Dermis blood vessel endothelial cell (primary cell): ENCODE measurements at regions not wholly inside any gene's neighbourhood (a gene's known extent, or its start where the extent isn't known, plus 50 kb on each side); places are given as distances from the start of the nearest gene placed in this dataset.
"Not testable (repeated sequence)": the region's sequence is repeated elsewhere in the genome, so short reads cannot be mapped to it uniquely, and the experiment has no call there.

Source experiments
- DNase-seq: peaks from one replicate; pipeline ENCODE4 v3.0.0; 2010

GRCh38 chr22:35138521-35138920 is 72.6 kb downstream of the ISX start:
- DNase-seq: no peak

GRCh38 chr22:35140879-35141745 is 75.2 kb downstream of the ISX start:
- DNase-seq: no peak

- DNase-seq: no peak
These were observed 82.4 kb downstream of the ISX start for GRCh38 chr22:35148381-35148780.

- DNase-seq: no peak
These were observed 83.0 kb downstream of the ISX start for GRCh38 chr22:35148866-35149548.

- DNase-seq: peak; percentile 74
These were observed 84.5 kb downstream of the ISX start for GRCh38 chr22:35150183-35151107.

- no peak for DNase-seq
These were observed 86.4 kb downstream of the ISX start for GRCh38 chr22:35152316-35152715.

- DNase-seq: peak; percentile 72
These were observed 89.0 kb downstream of the ISX start for GRCh38 chr22:35154937-35155387.

DNA sequence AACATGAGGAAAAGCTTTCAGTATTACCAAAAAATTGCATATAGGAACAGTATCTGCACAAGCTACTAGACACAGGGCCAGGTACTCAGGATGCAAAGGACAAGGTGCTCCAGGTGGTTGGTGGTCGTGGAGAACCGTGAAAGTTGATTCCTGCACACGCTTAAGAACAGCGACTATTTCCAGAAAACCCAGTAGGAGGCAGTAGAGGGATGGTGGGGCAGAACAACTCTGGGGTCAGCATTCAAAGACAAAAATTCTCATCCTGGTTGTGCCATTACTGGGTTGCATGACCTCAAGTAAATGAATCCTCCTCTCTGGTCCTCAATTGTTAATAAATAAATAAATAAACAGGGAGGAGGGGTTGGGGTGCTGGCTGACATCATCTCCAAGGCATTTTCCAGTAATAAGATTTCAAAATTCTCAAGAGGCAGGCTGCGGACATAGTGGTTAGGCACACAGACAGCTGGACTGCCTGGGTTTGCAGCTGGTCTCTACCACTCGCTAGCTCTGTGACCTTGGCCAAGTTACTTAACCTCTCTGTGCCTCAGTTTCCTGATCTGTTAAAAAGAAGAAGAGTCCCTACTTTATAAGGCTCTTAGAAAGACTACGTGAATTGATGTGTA is 89.6 kb downstream of the ISX start:
- DNase-seq: no peak

DNA sequence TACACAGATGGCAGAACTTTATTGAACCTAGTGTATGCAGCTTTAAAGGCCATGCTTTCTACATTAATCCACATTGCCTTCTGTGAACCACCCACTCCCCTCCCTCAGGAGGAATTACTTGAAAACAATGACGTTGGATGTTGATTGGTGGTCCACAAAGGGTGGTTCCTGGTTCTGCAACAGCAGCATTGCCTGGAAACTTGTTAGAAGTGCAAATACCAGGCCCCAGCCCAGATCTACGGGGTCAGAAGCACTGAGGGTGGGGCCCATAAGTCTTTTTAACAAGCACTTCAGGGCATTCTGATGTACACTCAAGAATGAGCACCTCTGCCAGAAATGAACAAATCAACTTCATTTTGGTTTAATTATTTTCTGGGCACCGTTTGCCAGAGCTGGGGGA is 91.0 kb downstream of the ISX start:
- no peak for DNase-seq

DNA sequence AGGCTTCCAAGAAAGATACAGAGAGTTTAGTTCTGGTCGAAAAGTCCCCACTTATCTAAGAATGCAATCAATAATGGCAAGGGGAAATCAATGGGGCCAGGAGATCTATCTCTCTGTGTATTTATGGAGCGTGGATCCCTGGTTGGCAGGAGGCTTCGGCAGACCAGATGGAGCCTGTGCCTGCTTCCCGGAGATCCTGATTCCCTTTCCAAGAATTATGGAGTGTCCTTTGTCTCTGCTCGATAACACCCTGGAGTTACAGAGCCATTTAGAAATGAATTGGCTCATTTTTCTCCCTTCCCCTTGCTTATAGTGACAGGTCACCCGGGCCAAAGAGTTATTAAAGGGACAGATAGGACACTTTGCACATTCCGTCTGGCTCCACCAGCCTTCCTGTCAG is 92.4 kb downstream of the ISX start:
- no peak for DNase-seq

GRCh38 chr22:35159343-35159742 is 93.4 kb downstream of the ISX start:
- no peak for DNase-seq

GRCh38 chr22:35160268-35160667 is 94.3 kb downstream of the ISX start:
- DNase-seq: no peak

- not testable (repeated sequence) for DNase-seq
These were observed 91.4 kb upstream of the HMGXB4 start for GRCh38 chr22:35165896-35166295.

- DNase-seq: no peak
These were observed 86.3 kb upstream of the HMGXB4 start for GRCh38 chr22:35170716-35171697.

GRCh38 chr22:35172442-35172841 is 84.9 kb upstream of the HMGXB4 start:
- no peak for DNase-seq

DNA sequence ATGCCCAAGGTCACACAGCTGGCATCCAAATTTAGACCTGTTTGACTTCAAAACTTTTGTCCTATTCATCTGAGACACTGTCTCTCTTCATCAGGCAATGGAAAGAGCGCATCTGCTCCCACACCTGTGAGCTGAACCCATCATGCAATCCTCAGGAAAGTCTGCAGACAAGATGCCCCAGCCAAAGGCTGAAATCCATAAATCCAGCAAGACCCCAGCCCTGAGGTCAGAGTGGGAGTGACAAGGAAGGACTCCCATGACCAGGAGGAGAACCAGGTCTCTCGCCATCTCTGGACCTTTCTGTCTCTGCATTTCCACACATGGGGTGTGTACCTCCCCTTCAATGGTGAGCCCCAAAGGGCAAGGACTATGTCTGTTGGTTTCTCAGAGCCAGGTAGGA is 83.6 kb upstream of the HMGXB4 start:
- DNase-seq: no peak

DNA sequence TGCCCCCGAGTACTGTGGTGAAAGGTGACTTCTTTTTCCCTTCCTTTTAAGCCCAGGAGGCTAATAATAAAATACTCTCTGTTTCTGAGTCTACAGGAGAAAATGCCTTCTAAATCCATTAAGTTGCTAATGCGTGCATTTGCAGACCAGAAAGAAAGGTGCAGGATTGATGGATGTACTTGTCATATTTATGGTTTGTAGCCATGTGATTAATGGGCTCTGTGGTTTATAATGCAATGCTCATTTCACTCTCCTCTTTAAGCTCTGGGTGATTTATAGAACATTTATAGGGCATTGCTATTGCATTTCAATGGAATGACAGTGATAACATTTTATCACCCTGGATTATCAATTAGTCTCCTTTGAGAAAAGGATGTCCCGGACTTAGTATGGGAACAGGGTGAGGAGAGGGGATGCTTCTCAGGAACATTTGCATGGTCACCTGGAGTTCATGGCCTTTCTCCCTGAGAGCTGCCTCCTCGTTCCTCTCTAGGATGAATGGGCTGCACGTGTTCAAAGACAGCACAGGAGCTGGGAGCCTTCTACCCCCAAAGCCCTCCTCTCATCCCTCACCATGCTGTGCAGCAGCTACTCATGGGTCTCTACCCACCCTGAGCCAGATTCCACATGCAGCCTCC is 82.8 kb upstream of the HMGXB4 start:
- no peak for DNase-seq

GRCh38 chr22:35175392-35175791 is 81.9 kb upstream of the HMGXB4 start:
- DNase-seq: no peak

GRCh38 chr22:35177811-35178210 is 79.5 kb upstream of the HMGXB4 start:
- DNase-seq: no peak

DNA sequence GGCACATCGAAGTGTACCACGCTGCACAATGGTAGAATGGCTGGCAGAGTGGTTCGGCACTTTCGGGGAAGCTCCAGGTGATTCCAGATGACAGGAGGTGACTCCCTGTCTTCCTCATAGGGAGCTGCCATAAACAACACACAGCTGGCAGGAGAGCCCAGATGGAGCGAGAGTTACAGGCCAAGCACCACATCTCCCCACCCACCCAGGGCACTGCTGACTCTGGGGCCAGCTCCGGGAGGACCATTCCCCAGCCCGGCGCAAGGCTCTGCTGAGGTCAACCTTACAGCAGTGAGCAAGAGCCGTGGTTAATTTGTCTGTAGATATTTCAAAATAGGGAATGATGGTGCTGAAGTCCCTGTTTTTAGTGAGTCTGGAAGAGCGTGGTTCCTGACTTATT is 78.8 kb upstream of the HMGXB4 start:
- DNase-seq: no peak

- no peak for DNase-seq
These were observed 73.4 kb upstream of the HMGXB4 start for GRCh38 chr22:35183917-35184316.
